ENCODE measurements at regions not wholly inside any gene's neighbourhood (a gene's known extent, or its start where the extent isn't known, plus 50 kb on each side); places are given as distances from the start of the nearest gene placed in this dataset.
A peak's percentile ranks its signal among the peaks of the same experiment; 100 is the strongest.

GRCh38 chr5:173716058-173716682, 99.7 kb upstream of the BOD1 start:
- DNase-seq (ENCODE audit: low spot score) (no peak), ATAC-seq (no peak)
- ChIA-PET POLR2A (no interaction called here), CTCF (no interaction called here)
- TF ChIP-seq JUN (CRISPR knock-in tag; IDR thresholded peaks at IDR 0.05) (no peak), ATF1 (CRISPR knock-in tag; IDR thresholded peaks at IDR 0.05) (no peak), AFF4 (CRISPR knock-in tag; IDR thresholded peaks at IDR 0.05; ENCODE audit: borderline replicate concordance) (no peak), FOXJ3 (CRISPR knock-in tag; IDR thresholded peaks at IDR 0.05; ENCODE audit: borderline replicate concordance) (no peak), CREB1 (CRISPR knock-in tag; IDR thresholded peaks at IDR 0.05) (no peak), ZNF121 (CRISPR knock-in tag; IDR thresholded peaks at IDR 0.05) (no peak), GRHL2 (CRISPR knock-in tag; IDR thresholded peaks at IDR 0.05; ENCODE audit: insufficient replicate concordance, severe bottlenecking) (no peak), ATF2 (CRISPR knock-in tag; IDR thresholded peaks at IDR 0.05; ENCODE audit: borderline replicate concordance, low read depth) (no peak), IRF1 (CRISPR knock-in tag; IDR thresholded peaks at IDR 0.05) (no peak)
- Mint-ChIP-seq H3K4me3 (no peak overlapping the region), H3K4me1 (peaks cover 29% of the 10 kb centered on the region), H3K9me3 (no peaks in the 10 kb centered on the region), H3K27me3 (ENCODE audit: low read depth) (no peaks in the 10 kb centered on the region; the same call in 1 of the 2 replicates), H3K36me3 (no peaks in the 10 kb centered on the region), H3K27ac (peak overlapping the region; percentile 42; the same call in 1 of the 2 replicates)

- Mint-ChIP-seq H3K4me3 (no peak overlapping the region), H3K27ac (no peak overlapping the region), H3K27me3 (ENCODE audit: low read depth) (no peaks in the 10 kb centered on the region), H3K36me3 (no peaks in the 10 kb centered on the region), H3K4me1 (peaks cover 31% of the 10 kb centered on the region), H3K9me3 (no peaks in the 10 kb centered on the region)
- POLR2A ChIA-PET, result no interaction called here
- CTCF ChIA-PET, result interaction anchor here (0.9 to 1.4 kb wide), 3 partner anchors 88 to 102 kb away, joined by 3 to 5 read pairs (median 4); no protein-coding TSS in a partner anchor
- ATAC-seq (no peak; the same call in 1 of the 2 replicates), DNase-seq (ENCODE audit: low spot score) (no peak)
- TF ChIP-seq NR3C1 (CRISPR knock-in tag; conservative IDR thresholded peaks at IDR 0.05; ENCODE audit: low read depth) (no peak), RORB (CRISPR knock-in tag; IDR thresholded peaks at IDR 0.05) (no peak), ATF3 (CRISPR knock-in tag; conservative IDR thresholded peaks at IDR 0.05) (no peak), NR1H2 (CRISPR knock-in tag; IDR thresholded peaks at IDR 0.05) (no peak), E2F1 (CRISPR knock-in tag; IDR thresholded peaks at IDR 0.05) (no peak), CREB1 (CRISPR knock-in tag; IDR thresholded peaks at IDR 0.05) (no peak), ZNF263 (CRISPR knock-in tag; IDR thresholded peaks at IDR 0.05; ENCODE audit: low read depth) (no peak), HMGXB4 (CRISPR knock-in tag; IDR thresholded peaks at IDR 0.05) (no peak), STAT6 (CRISPR knock-in tag; conservative IDR thresholded peaks at IDR 0.05; ENCODE audit: low read depth) (no peak), PREB (CRISPR knock-in tag; IDR thresholded peaks at IDR 0.05; ENCODE audit: borderline replicate concordance) (no peak), SP1 (CRISPR knock-in tag; conservative IDR thresholded peaks at IDR 0.05) (no peak), NFE2L1 (CRISPR knock-in tag; IDR thresholded peaks at IDR 0.05) (no peak)
Observed at GRCh38 chr5:173717959-173718358, 101.5 kb upstream of the BOD1 start.

Measured in WTC11 (cell line).